ENCODE measurements at regions not wholly inside any gene's neighbourhood (a gene's known extent, or its start where the extent isn't known, plus 50 kb on each side); places are given as distances from the start of the nearest gene placed in this dataset.

GRCh38 chr15:79653533-79653932 is 221.4 kb downstream of the MINAR1 start:
- Histone ChIP-seq H3K4me3 (ENCODE audit: control extremely low read depth in 1 of 5, extremely low read depth in 1 of 5, insufficient read depth in 1 of 5, low read depth in 2 of 5, low read length in 4 of 5) (no peak overlapping the region), H3K4me2 (replicated peaks; ENCODE audit: low read depth, low read length, poor library complexity, severe bottlenecking) (no peak overlapping the region), H4K20me1 (ENCODE audit: control insufficient read depth, insufficient read depth, low read length, poor library complexity, severe bottlenecking) (no peaks in the 10 kb centered on the region), H3K27me3 (replicated peaks in 1 of 4; ENCODE audit: control extremely low read depth in 1 of 4, control insufficient read depth in 3 of 4, insufficient read depth in 4 of 4, low read length in 3 of 4) (no peaks in the 10 kb centered on the region), H3K79me2 (ENCODE audit: control insufficient read depth, insufficient read depth, low read length) (no peaks in the 10 kb centered on the region), H3K36me3 (replicated peaks in 1 of 2; ENCODE audit: control extremely low read depth in 1 of 2, control insufficient read depth in 1 of 2, extremely low read depth in 1 of 2, insufficient read depth in 2 of 2, low read length in 1 of 2) (no peaks in the 10 kb centered on the region), H3K4me1 (ENCODE audit: control insufficient read depth in 2 of 2, insufficient read depth in 2 of 2, low read length in 2 of 2) (no peaks in the 10 kb centered on the region), H3K9me3 (ENCODE audit: control extremely low read depth in 1 of 3, control insufficient read depth in 2 of 3, insufficient read depth in 1 of 3, low read length in 2 of 3) (peaks cover 0 to 4% (median 0%) of the 10 kb centered on the region in 3 donors), H3K27ac (ENCODE audit: low read length in 2 of 2) (no peak overlapping the region), H2AFZ (ENCODE audit: insufficient read depth, low read depth, low read length, poor library complexity, severe bottlenecking) (no peak overlapping the region), H3K9ac (ENCODE audit: low read length) (no peak overlapping the region)
- H3K27me3 Mint-ChIP-seq: peaks cover 34% of the 10 kb centered on the region
- ChIA-PET CTCF (interaction anchor here (0.6 kb wide), 1 partner anchor 200 kb away, joined by 3 read pairs; no protein-coding TSS in a partner anchor), POLR2A (no interaction called here)
- no peaks in the 10 kb centered on the region for H3K9me3 Mint-ChIP-seq (ENCODE audit: insufficient read depth)
- ATAC-seq (ENCODE audit: low read depth): no peak
- DNase-seq: no peak
- H3K4me1 Mint-ChIP-seq: no peaks in the 10 kb centered on the region
- no CpG with 5 or more reads among the region's 1 CpG for WGBS (ENCODE audit: insufficient coverage)
- TF ChIP-seq EZH2 (IDR thresholded peaks at IDR 0.05; ENCODE audit: borderline replicate concordance, insufficient read depth, low read depth, low read length, poor library complexity, severe bottlenecking): no peak
- TF ChIP-seq CTCF (IDR thresholded peaks at IDR 0.05): no peak
- no peak overlapping the region for H3K27ac Mint-ChIP-seq
- intact Hi-C loops (cut with micrococcal nuclease): no loop called here
- no peak overlapping the region for H3K4me3 Mint-ChIP-seq

- Histone ChIP-seq H3K9ac (ENCODE audit: low read length) (no peak overlapping the region), H2AFZ (ENCODE audit: insufficient read depth, low read depth, low read length, poor library complexity, severe bottlenecking) (no peak overlapping the region), H3K36me3 (replicated peaks in 1 of 2; ENCODE audit: control extremely low read depth in 1 of 2, control insufficient read depth in 1 of 2, extremely low read depth in 1 of 2, insufficient read depth in 2 of 2, low read length in 1 of 2) (no peaks in the 10 kb centered on the region), H3K27me3 (replicated peaks in 1 of 4; ENCODE audit: control extremely low read depth in 1 of 4, control insufficient read depth in 3 of 4, insufficient read depth in 4 of 4, low read length in 3 of 4) (peaks cover 0 to 2% (median 0%) of the 10 kb centered on the region in 4 experiments), H4K20me1 (ENCODE audit: control insufficient read depth, insufficient read depth, low read length, poor library complexity, severe bottlenecking) (no peaks in the 10 kb centered on the region), H3K27ac (ENCODE audit: low read length in 2 of 2) (no peak overlapping the region), H3K9me3 (ENCODE audit: control extremely low read depth in 1 of 3, control insufficient read depth in 2 of 3, insufficient read depth in 1 of 3, low read length in 2 of 3) (no peaks in the 10 kb centered on the region), H3K79me2 (ENCODE audit: control insufficient read depth, insufficient read depth, low read length) (no peaks in the 10 kb centered on the region), H3K4me2 (replicated peaks; ENCODE audit: low read depth, low read length, poor library complexity, severe bottlenecking) (no peak overlapping the region), H3K4me3 (ENCODE audit: control extremely low read depth in 1 of 5, extremely low read depth in 1 of 5, insufficient read depth in 1 of 5, low read depth in 2 of 5, low read length in 4 of 5) (no peak overlapping the region), H3K4me1 (ENCODE audit: control insufficient read depth in 2 of 2, insufficient read depth in 2 of 2, low read length in 2 of 2) (no peaks in the 10 kb centered on the region)
- H3K4me1 Mint-ChIP-seq: no peaks in the 10 kb centered on the region
- H3K27ac Mint-ChIP-seq: no peak overlapping the region
- intact Hi-C loops (cut with micrococcal nuclease): no loop called here
- WGBS (ENCODE audit: insufficient coverage): 73% methylated on average over 4 of the region's 5 CpGs
- no peak overlapping the region for H3K4me3 Mint-ChIP-seq
- DNase-seq (no peak), ATAC-seq (ENCODE audit: low read depth) (no peak)
- ChIA-PET CTCF (no interaction called here), POLR2A (no interaction called here)
- no peaks in the 10 kb centered on the region for H3K9me3 Mint-ChIP-seq (ENCODE audit: insufficient read depth)
- peaks cover 38% of the 10 kb centered on the region for H3K27me3 Mint-ChIP-seq
- TF ChIP-seq CTCF (IDR thresholded peaks at IDR 0.05) (no peak), EZH2 (IDR thresholded peaks at IDR 0.05; ENCODE audit: borderline replicate concordance, insufficient read depth, low read depth, low read length, poor library complexity, severe bottlenecking) (no peak)
Measured at GRCh38 chr15:79656151-79657000, 224.2 kb downstream of the MINAR1 start.

Measured in B cell (primary cell).